GM23338 (cell line): ENCODE measurements at regions not wholly inside any gene's neighbourhood (a gene's known extent, or its start where the extent isn't known, plus 50 kb on each side); places are given as distances from the start of the nearest gene placed in this dataset.

Experiments used
- ATAC-seq: fragments of 200-7000 bp; cut with Tn5 transposase; 3 replicates; pipeline ENCODE4 v1.9.1; 2020
- DNase-seq: peaks from one replicate; pipeline ENCODE4 v3.0.0-alpha.2; 2015; ENCODE audit warnings: low spot score
- H2AFZ ChIP-seq: fragments of 200-600 bp; sonication (generic); 2 replicates; pipeline ENCODE4 v1.8.0; 2016; ENCODE audit warnings: antibody characterized with exemption, mild to moderate bottlenecking, moderate library complexity
- H3F3A ChIP-seq: fragments of 200-600 bp; sonication (generic); replicated peaks from 2 replicates; pipeline ENCODE4 v1.8.0; 2017; ENCODE audit warnings: antibody characterized with exemption, mixed run types, low read depth
- H3K27ac ChIP-seq: fragments of 200-600 bp; sonication (generic); 2 replicates; pipeline ENCODE4 v1.6.1; 2016; ENCODE audit warnings: low read depth
- H3K27me3 ChIP-seq: fragments of 200-600 bp; sonication (generic); 2 replicates; pipeline ENCODE4 v1.8.0; 2016; ENCODE audit warnings: mild to moderate bottlenecking, mixed run types, moderate library complexity; ENCODE audit not compliant: insufficient read depth
- H3K36me3 ChIP-seq: fragments of 200-600 bp; sonication (generic); 2 replicates; pipeline ENCODE4 v1.8.0; 2016; ENCODE audit warnings: mild to moderate bottlenecking; ENCODE audit not compliant: insufficient read depth
- H3K4me1 ChIP-seq: fragments of 200-600 bp; sonication (generic); 2 replicates; pipeline ENCODE4 v1.8.0; 2016; ENCODE audit warnings: mild to moderate bottlenecking, moderate library complexity; ENCODE audit not compliant: insufficient read depth
- H3K4me2 ChIP-seq: fragments of 200-600 bp; sonication (generic); 2 replicates; pipeline ENCODE4 v1.7.1; 2017; ENCODE audit warnings: mixed run types
- H3K4me3 ChIP-seq: fragments of 200-600 bp; sonication (generic); 2 replicates; pipeline ENCODE4 v1.6.1; 2016; ENCODE audit warnings: mixed run types
- H3K79me2 ChIP-seq: fragments of 200-600 bp; sonication (generic); replicated peaks from 2 replicates; pipeline ENCODE4 v1.8.0; 2017; ENCODE audit warnings: mild to moderate bottlenecking; ENCODE audit not compliant: insufficient read depth
- H3K9me2 ChIP-seq: fragments of 200-600 bp; sonication (generic); 2 replicates; pipeline ENCODE4 v1.8.0; 2017; ENCODE audit not compliant: insufficient read depth
- H4K20me1 ChIP-seq: fragments of 200-600 bp; sonication (generic); replicated peaks from 2 replicates; pipeline ENCODE4 v1.8.0; 2017; ENCODE audit warnings: mild to moderate bottlenecking; ENCODE audit not compliant: insufficient read depth
- H3K27ac Mint-ChIP-seq: 2 replicates; pipeline ENCODE4 v1.8.0; 2020; ENCODE audit warnings: inconsistent platforms, mild to moderate bottlenecking, moderate library complexity, mixed read lengths
- H3K27me3 Mint-ChIP-seq: 3 replicates; pipeline ENCODE4 v1.8.0; 2022; ENCODE audit warnings: low read depth, mild to moderate bottlenecking, moderate library complexity, mixed read lengths, inconsistent platforms; ENCODE audit not compliant: insufficient read depth, poor library complexity
- H3K36me3 Mint-ChIP-seq: 3 replicates; pipeline ENCODE4 v1.8.0; 2021; ENCODE audit warnings: low read depth, mild to moderate bottlenecking, inconsistent platforms, moderate library complexity, mixed read lengths
- H3K4me1 Mint-ChIP-seq: 3 replicates; pipeline ENCODE4 v1.8.0; 2020; ENCODE audit warnings: mild to moderate bottlenecking, inconsistent platforms, mixed read lengths
- H3K4me3 Mint-ChIP-seq: 3 replicates; pipeline ENCODE4 v1.8.0; 2021; ENCODE audit warnings: moderate library complexity, mild to moderate bottlenecking, inconsistent platforms, mixed read lengths
- H3K9me3 Mint-ChIP-seq: 3 replicates; pipeline ENCODE4 v1.8.0; 2020; ENCODE audit warnings: moderate library complexity, mild to moderate bottlenecking, inconsistent platforms, mixed read lengths
- CREB1 ChIP-seq: fragments of 250-450 bp; sonication (Bioruptor Pico); IDR thresholded peaks from 2 replicates; pipeline ENCODE4 v1.5.0; 2020; ENCODE audit warnings: low read depth, mild to moderate bottlenecking, moderate library complexity
- CTCF ChIP-seq, 2 experiments: fragments of 200-600 bp in 1 of 2; sonication (generic) in 1 of 2; conservative IDR thresholded peaks; 2 replicates each; pipeline versions ENCODE4 v1.5.1 to v1.6.1; 2016 to 2017; ENCODE audit warnings: antibody characterized with exemption in 2 of 2, low read depth in 2 of 2, mild to moderate bottlenecking in 2 of 2, moderate library complexity in 1 of 2
- EZH2 ChIP-seq: fragments of 200-600 bp; sonication (generic); IDR thresholded peaks from one replicate; pipeline ENCODE4 v1.8.0; 2017; ENCODE audit warnings: antibody characterized with exemption, mild to moderate bottlenecking, low read depth; ENCODE audit not compliant: unreplicated experiment
- JUNB ChIP-seq: IDR thresholded peaks from one replicate; pipeline ENCODE4 v1.6.1; 2016; ENCODE audit warnings: antibody characterized with exemption; ENCODE audit not compliant: unreplicated experiment
- NANOG ChIP-seq: IDR thresholded peaks from 2 replicates; pipeline ENCODE4 v1.6.1; 2016; ENCODE audit warnings: antibody characterized with exemption, borderline replicate concordance
- POLR2AphosphoS5 ChIP-seq: IDR thresholded peaks from 2 replicates; pipeline ENCODE4 v1.6.1; 2016; ENCODE audit warnings: antibody characterized with exemption, low read depth
- REST ChIP-seq: IDR thresholded peaks from one replicate; pipeline ENCODE4 v1.6.1; 2018; ENCODE audit warnings: antibody characterized with exemption; ENCODE audit not compliant: unreplicated experiment
- ZNF114 ChIP-seq: fragments of 250-450 bp; sonication (Bioruptor Pico); IDR thresholded peaks from 2 replicates; pipeline ENCODE4 v1.5.0; 2020; ENCODE audit warnings: mild to moderate bottlenecking, moderate library complexity
- ZNF331 ChIP-seq: fragments of 250-450 bp; sonication (Bioruptor Pico); IDR thresholded peaks from 2 replicates; pipeline ENCODE4 v1.5.0; 2020; ENCODE audit warnings: low read depth, mild to moderate bottlenecking, moderate library complexity

GRCh38 chr2:385061-385460 is 97.2 kb upstream of the ALKAL2 start:
- Histone ChIP-seq H3K4me2 (no peak overlapping the region), H4K20me1 (no peaks in the 10 kb centered on the region), H3K27me3 (no peaks in the 10 kb centered on the region), H3K27ac (no peak overlapping the region), H3K36me3 (no peaks in the 10 kb centered on the region), H3K4me3 (no peak overlapping the region), H3K79me2 (no peaks in the 10 kb centered on the region), H3F3A (peaks cover 13% of the 10 kb centered on the region), H3K4me1 (peaks cover 12% of the 10 kb centered on the region; the same call in 1 of the 2 replicates), H2AFZ (no peak overlapping the region), H3K9me2 (no peaks in the 10 kb centered on the region)
- Mint-ChIP-seq H3K27ac (no peak overlapping the region), H3K4me3 (no peak overlapping the region), H3K9me3 (no peaks in the 10 kb centered on the region), H3K36me3 (no peaks in the 10 kb centered on the region), H3K4me1 (peaks cover 26% of the 10 kb centered on the region), H3K27me3 (peaks cover 12% of the 10 kb centered on the region)
- ATAC-seq (no peak), DNase-seq (no peak)
- TF ChIP-seq ZNF114 (CRISPR knock-in tag) (no peak), ZNF331 (no peak), CREB1 (CRISPR knock-in tag) (no peak), NANOG (no peak), CTCF (conservative IDR thresholded peaks at IDR 0.05; ENCODE audit: low read depth in 2 of 2) (no peak), REST (no peak), POLR2AphosphoS5 (no peak), EZH2 (no peak)

GRCh38 chr2:383888-384287 is 96.0 kb upstream of the ALKAL2 start:
- Histone ChIP-seq H3K27me3 (no peaks in the 10 kb centered on the region), H3K4me2 (no peak overlapping the region), H3K36me3 (no peaks in the 10 kb centered on the region), H3F3A (peaks cover 1% of the 10 kb centered on the region), H2AFZ (no peak overlapping the region), H3K9me2 (no peaks in the 10 kb centered on the region), H3K27ac (no peak overlapping the region), H3K4me3 (no peak overlapping the region), H4K20me1 (no peaks in the 10 kb centered on the region), H3K4me1 (peaks cover 12% of the 10 kb centered on the region; the same call in 1 of the 2 replicates), H3K79me2 (no peaks in the 10 kb centered on the region)
- Mint-ChIP-seq H3K4me3 (no peak overlapping the region), H3K4me1 (peaks cover 26% of the 10 kb centered on the region), H3K9me3 (no peaks in the 10 kb centered on the region), H3K36me3 (no peaks in the 10 kb centered on the region), H3K27me3 (peaks cover 12% of the 10 kb centered on the region), H3K27ac (no peak overlapping the region)
- ATAC-seq (peak; percentile 26), DNase-seq (peak; percentile 14)
- TF ChIP-seq REST = no peak
- TF ChIP-seq JUNB = no peak
- TF ChIP-seq NANOG = no peak
- no peak for TF ChIP-seq ZNF331
